ENCODE measurements at regions not wholly inside any gene's neighbourhood (a gene's known extent, or its start where the extent isn't known, plus 50 kb on each side); places are given as distances from the start of the nearest gene placed in this dataset.

- H3K27me3 ChIP-seq, result no peaks in the 10 kb centered on the region
- TF ChIP-seq POLR2A (IDR thresholded peaks at IDR 0.05) (no peak), CTCF (IDR thresholded peaks at IDR 0.05) (no peak)
- no peaks in the 10 kb centered on the region for H3K4me1 ChIP-seq
- intact Hi-C loops (cut with DNase I; ENCODE audit: low total_unique reads), result no loop called here
- H3K36me3 ChIP-seq, result no peaks in the 10 kb centered on the region
- H3K9me3 ChIP-seq, result no peaks in the 10 kb centered on the region
- H3K27ac ChIP-seq, result no peak overlapping the region
- no peak for DNase-seq
- H3K4me3 ChIP-seq, result no peak overlapping the region
Measured at GRCh38 chr12:93245543-93245942, 132.2 kb upstream of the NUDT4 start.

- no peaks in the 10 kb centered on the region for H3K9me3 ChIP-seq
- no peak for DNase-seq
- no peaks in the 10 kb centered on the region for H3K36me3 ChIP-seq
- H3K4me1 ChIP-seq, result no peaks in the 10 kb centered on the region
- H3K27me3 ChIP-seq, result no peaks in the 10 kb centered on the region
- no peak overlapping the region for H3K4me3 ChIP-seq
- TF ChIP-seq CTCF (IDR thresholded peaks at IDR 0.05) (no peak), POLR2A (IDR thresholded peaks at IDR 0.05) (no peak)
- intact Hi-C loops (cut with DNase I; ENCODE audit: low total_unique reads), result no loop called here
- no peak overlapping the region for H3K27ac ChIP-seq
Measured at GRCh38 chr12:93247313-93247991, 130.3 kb upstream of the NUDT4 start.

- Histone ChIP-seq H3K27me3 (no peaks in the 10 kb centered on the region), H3K4me3 (no peak overlapping the region), H3K36me3 (no peaks in the 10 kb centered on the region), H3K9me3 (no peaks in the 10 kb centered on the region), H3K4me1 (no peaks in the 10 kb centered on the region), H3K27ac (no peak overlapping the region)
- no peak for DNase-seq
- intact Hi-C loops (cut with DNase I; ENCODE audit: low total_unique reads), result no loop called here
- no peak for TF ChIP-seq CTCF (IDR thresholded peaks at IDR 0.05)
- no peak for TF ChIP-seq POLR2A (IDR thresholded peaks at IDR 0.05)
Measured at GRCh38 chr12:93252221-93252620, 125.5 kb upstream of the NUDT4 start.

- no peaks in the 10 kb centered on the region for H3K9me3 ChIP-seq
- no peak for DNase-seq
- no peaks in the 10 kb centered on the region for H3K27me3 ChIP-seq
- no peaks in the 10 kb centered on the region for H3K36me3 ChIP-seq
- intact Hi-C loops (cut with DNase I; ENCODE audit: low total_unique reads), result no loop called here
- no peak overlapping the region for H3K27ac ChIP-seq
- TF ChIP-seq CTCF (IDR thresholded peaks at IDR 0.05) (no peak), POLR2A (IDR thresholded peaks at IDR 0.05) (no peak)
- no peaks in the 10 kb centered on the region for H3K4me1 ChIP-seq
- no peak overlapping the region for H3K4me3 ChIP-seq
Measured at GRCh38 chr12:93254911-93255310, 122.8 kb upstream of the NUDT4 start.

GRCh38 chr12:93256256-93256969 is 121.3 kb upstream of the NUDT4 start:
- no peak overlapping the region for H3K27ac ChIP-seq
- intact Hi-C loops (cut with DNase I; ENCODE audit: low total_unique reads), result no loop called here
- no peaks in the 10 kb centered on the region for H3K36me3 ChIP-seq
- TF ChIP-seq POLR2A (IDR thresholded peaks at IDR 0.05), result no peak
- no peak for TF ChIP-seq CTCF (IDR thresholded peaks at IDR 0.05)
- no peaks in the 10 kb centered on the region for H3K4me1 ChIP-seq
- DNase-seq, result no peak
- H3K4me3 ChIP-seq, result no peak overlapping the region
- no peaks in the 10 kb centered on the region for H3K27me3 ChIP-seq
- H3K9me3 ChIP-seq, result no peaks in the 10 kb centered on the region

Measured in uterus (tissue), 3 donors.